ENCODE measurements at regions not wholly inside any gene's neighbourhood (a gene's known extent, or its start where the extent isn't known, plus 50 kb on each side); places are given as distances from the start of the nearest gene placed in this dataset.

DNA sequence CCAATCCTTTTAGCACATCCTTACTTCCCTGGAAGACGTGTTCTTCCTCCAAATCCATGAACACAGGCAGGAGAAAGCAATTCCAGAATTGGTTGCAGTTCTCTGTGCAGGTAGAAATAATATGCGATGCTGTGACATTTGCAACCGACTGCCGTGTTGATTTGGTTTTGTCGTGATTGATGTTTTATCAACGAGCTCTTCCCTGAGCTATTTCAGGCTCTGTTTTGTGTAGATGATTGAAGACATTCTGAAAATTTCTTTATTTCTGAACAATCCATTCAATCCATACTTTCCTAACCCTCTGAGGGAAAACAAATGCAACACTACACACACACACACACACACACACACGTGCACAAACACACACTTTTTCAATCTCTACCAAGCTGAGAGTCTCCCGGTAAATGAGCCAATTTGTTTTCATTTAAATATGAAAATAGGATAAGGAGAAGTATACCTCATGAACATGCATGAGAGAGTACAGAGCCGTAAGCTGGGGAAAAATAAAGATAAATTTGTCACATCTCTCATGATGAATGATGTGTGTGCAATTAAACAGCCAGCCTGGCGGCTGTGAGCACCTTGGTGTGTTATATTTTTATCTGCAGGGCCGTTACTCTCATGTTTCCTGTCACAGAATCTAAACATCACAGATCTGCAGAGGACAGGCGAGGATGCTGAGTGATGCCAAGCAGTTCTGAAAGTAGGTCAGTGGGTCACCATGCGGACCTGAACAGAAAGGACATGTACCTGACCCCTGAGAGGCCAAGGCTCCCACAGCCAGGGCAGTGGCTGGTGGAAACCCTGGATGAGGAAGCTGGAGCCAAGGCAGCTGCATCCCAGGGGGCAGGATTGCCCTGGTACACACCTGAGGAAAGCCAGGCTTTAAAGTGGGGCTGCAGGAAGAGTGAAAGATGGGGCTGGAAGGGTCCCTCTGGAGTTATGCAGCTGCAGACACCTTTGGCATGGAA lies 64.8 kb downstream of the PDCL3 start:
- no peak for DNase-seq (ENCODE audit: low spot score)

- no peak for DNase-seq (ENCODE audit: low spot score)
These were observed 65.7 kb downstream of the PDCL3 start for GRCh38 chr2:100628506-100628905.

GRCh38 chr2:100629309-100629708 lies 66.5 kb downstream of the PDCL3 start:
- no peak for DNase-seq (ENCODE audit: low spot score)

- no peak for DNase-seq (ENCODE audit: low spot score)
These were observed 67.7 kb downstream of the PDCL3 start for GRCh38 chr2:100630473-100630977.

DNA sequence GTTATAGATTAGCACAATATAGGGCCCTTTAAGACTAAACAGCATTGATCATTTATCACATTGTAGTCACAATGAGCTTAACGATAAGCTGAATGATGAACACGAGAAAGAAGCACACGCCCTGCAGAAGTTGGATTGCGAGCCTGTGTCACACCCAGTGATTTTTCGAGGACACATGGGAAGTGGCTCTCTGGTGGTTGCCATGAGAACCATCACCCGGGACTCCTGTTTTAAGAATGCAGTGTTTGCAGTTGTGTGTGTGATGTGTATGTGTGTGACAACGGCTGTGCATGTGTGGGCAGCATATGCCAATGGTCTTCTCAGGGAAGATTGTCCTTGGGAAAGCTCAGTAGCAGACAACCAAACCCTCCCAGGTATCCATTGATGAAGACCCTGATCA lies 69.2 kb downstream of the PDCL3 start:
- no peak for DNase-seq (ENCODE audit: low spot score)

GRCh38 chr2:100632759-100633158 lies 70.0 kb downstream of the PDCL3 start:
- no peak for DNase-seq (ENCODE audit: low spot score)

DNA sequence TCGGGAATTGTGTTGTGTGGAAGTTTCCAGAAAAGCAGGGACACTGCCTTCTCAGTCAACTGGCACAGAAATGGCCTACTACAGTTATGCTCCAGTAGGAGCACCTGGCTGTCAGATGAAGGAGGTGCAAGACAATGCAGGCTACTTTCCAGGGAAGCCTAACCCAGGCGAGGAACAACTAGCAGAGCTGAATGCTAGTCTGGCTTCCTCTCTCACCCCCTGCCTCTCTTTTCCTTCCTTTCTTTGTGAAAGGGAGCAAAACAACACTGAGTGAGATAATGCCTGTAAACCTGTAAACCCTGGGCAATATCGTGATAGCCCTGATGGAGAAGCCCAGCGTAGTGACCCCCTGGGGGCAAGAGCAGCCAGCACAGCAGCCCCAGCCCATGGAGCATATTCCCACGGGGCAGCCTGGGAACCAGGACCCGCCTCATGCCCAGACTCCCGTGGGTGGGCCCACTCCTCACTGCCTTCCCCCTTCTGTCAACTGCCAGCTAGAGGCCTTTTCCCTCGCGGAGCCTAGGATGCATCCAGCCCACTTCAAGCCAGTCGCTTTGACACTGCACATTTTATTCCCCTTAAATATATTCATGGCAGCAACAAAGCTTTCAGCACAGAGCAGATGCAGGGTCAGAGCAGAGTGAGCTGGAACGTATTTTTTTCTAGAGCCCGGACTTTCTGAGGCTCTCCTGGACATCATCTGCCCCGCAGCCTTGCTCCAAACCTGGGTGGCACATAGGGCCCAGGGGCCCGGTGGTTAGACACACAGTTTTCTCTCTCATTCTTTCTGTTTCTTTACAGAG lies 77.0 kb downstream of the PDCL3 start:
- DNase-seq (ENCODE audit: low spot score) = no peak

- no peak for DNase-seq (ENCODE audit: low spot score)
These were observed 77.8 kb downstream of the PDCL3 start for GRCh38 chr2:100640431-100641124.

DNA sequence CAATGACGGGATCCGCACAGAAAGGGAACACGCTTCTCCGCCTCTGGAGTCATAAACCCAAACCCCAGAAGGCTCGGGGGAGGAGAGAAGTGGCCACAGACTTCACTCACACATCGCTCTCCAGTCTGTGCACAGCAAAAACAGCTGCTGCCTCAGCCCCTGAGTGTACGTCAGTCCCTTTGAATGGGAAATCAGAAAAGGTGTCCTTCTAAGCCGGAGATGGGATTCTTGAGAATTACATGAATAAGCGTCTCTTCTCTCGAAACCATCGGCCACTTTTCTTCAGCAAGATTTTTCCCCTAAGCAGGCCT lies 78.3 kb downstream of the PDCL3 start:
- no peak for DNase-seq (ENCODE audit: low spot score)

DNA sequence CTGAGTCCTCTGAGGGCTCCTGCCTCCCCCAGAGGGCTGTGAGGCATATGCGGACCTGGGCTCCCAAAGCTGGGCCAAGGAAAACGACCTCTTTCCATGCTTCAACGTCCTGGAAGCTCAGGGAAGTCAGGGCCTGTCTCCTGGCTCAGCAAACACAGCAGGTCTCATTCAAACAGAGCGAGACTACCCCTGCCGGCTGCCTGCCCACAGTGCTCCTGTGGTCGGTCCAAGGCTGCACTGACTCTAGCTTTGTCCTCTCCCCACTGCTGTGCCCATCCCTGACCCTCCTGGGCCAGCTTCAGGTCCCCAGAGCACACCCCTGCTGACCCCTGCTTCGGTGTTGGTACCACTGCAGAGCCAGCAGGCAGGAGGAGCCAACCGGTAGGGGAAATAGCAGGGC lies 79.6 kb downstream of the PDCL3 start:
- no peak for DNase-seq (ENCODE audit: low spot score)

DNA sequence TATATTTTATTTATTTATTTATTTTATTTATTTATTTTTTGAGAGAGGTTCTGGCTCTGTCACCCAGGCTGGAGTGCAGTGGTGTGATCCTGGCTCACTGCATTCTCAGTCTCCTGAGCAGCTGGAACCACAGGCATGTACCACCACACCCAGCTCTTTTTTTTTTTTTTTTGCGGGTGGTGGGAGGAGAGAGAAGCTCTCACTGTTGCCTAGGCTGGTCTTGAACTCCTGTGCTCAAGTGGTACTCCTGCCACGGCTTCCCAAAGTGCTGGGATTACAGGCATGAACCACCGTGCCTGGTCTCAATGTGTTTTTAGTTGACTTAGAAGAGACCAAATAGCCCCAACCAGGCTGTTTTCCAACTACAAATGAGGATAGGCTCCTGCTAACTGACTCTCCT lies 80.7 kb downstream of the PDCL3 start:
- DNase-seq (ENCODE audit: low spot score) = no peak

DNA sequence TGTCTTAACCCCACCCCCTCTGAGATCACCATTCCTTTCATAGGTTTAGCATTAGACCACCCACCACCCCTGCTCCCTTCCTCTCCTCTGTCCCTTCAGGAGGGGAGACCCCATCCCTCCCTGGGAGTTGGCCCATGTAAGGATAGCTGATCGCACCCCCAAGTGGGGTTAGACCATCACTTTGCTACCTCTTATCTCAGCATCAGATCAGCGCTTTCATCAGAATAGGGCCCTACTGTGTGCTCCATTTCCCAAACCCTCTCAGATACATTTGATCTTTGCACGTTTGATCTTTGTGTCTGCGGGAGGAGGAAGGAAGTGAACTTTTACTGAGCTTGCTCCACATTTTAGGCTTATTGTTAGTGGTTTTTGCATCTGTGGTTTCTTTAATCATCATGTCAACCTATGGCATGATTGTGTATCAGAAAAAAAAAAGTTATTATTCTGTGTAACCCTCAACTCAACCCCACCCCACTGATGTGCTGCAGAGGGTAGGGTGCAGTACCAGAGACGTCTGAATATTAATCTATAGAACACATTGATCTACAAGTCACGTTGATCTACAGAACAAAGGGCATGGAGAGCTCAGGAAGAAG lies 81.2 kb downstream of the PDCL3 start:
- no peak for DNase-seq (ENCODE audit: low spot score)

GRCh38 chr2:100645695-100646429 lies 83.1 kb downstream of the PDCL3 start:
- DNase-seq (ENCODE audit: low spot score) = no peak

DNA sequence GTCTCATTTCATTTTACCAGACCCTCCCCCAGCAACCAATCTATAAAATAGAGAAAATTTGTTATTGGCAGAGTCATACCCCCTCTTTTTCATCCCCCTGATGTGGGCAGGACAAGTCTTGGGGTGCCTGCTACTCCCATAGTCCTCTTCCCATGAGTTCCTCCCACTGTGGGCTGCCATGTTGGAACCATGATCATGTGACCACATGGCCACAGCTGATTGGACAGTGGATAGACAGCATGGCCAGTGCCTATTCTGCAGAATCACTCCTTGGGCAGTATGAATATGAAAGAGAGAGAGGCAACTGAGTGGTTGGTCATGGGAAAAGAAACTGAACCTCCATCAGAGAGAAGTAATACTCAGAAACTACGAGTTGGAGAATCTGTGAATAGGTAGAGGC lies 84.9 kb downstream of the PDCL3 start:
- DNase-seq (ENCODE audit: low spot score) = no peak

DNA sequence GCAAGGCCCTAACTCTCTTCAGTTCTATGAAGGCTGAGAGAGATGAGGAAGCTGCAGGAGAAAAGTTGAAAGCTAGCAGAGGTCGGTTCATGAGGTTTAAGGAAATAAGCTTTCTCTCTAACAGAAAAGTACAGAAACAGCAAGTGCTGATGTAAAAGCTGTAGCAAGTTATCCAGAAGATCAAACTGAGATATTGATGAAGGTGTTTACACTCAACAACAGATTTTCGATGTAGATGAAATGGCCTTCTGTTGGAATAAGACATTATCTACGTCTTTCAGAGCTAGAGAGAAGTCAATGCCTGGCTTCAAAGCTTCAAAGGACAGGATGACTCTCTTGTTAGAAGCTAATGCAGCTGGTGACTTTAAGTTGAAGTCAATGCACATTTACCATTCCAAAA lies 87.4 kb downstream of the PDCL3 start:
- DNase-seq (ENCODE audit: low spot score) = no peak

GRCh38 chr2:100653449-100654035 lies 90.7 kb downstream of the PDCL3 start:
- DNase-seq (ENCODE audit: low spot score) = no peak

DNA sequence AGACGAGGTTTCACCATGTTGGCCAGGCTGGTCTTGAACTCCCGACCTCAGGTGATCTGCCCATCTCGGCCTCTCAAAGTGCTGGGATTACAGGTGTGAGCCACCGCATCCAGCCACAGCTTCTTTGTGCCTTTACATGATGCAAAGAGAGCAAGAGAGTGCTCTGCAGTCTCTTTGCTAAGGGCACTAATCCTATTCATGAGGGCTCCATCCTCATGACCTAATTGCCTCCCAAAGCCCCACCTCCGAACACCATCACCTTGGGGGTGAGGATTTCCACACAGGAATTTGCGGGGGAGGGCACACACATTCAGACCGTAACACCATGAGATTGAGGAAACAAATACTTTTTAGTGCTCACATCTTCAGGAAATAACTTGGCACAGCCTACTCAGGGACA lies 91.8 kb downstream of the PDCL3 start:
- no peak for DNase-seq (ENCODE audit: low spot score)

GRCh38 chr2:100655446-100655845 lies 92.7 kb downstream of the PDCL3 start:
- no peak for DNase-seq (ENCODE audit: low spot score)

GRCh38 chr2:100655936-100656534 lies 93.2 kb downstream of the PDCL3 start:
- DNase-seq (ENCODE audit: low spot score) = no peak

GRCh38 chr2:100658017-100658416 lies 95.2 kb downstream of the PDCL3 start:
- DNase-seq (ENCODE audit: low spot score) = no peak
